ENCODE measurements at regions not wholly inside any gene's neighbourhood (a gene's known extent, or its start where the extent isn't known, plus 50 kb on each side); places are given as distances from the start of the nearest gene placed in this dataset.

- TF ChIP-seq MAFK (IDR thresholded peaks at IDR 0.05; ENCODE audit: low read depth, low read length) = no peak
- no peak for TF ChIP-seq CTCF (conservative IDR thresholded peaks at IDR 0.05; ENCODE audit: low read depth, low read length)
- TF ChIP-seq BHLHE40 (IDR thresholded peaks at IDR 0.05; ENCODE audit: low read depth, low read length) = no peak
- no peaks in the 10 kb centered on the region for H3K36me3 ChIP-seq (ENCODE audit: control insufficient read depth, insufficient read depth, low read length)
- H3K4me1 ChIP-seq (ENCODE audit: control insufficient read depth, insufficient read depth, low read length) = no peaks in the 10 kb centered on the region
- in situ Hi-C loops (cut with MboI; ENCODE audit: low sequenced_read_pairs) = no loop called here
- no peak overlapping the region for H3K4ac ChIP-seq (ENCODE audit: low read depth, low read length)
- ChIA-PET CTCF (interaction anchor here (0.6 to 1.1 kb wide), 3 partner anchors 31 to 314 kb away, joined by 3 read pairs; no protein-coding TSS in a partner anchor), POLR2A (ENCODE audit: unreplicated experiment) (no interaction called here)
- H3K9ac ChIP-seq (ENCODE audit: low read depth, low read length) = no peak overlapping the region
- dilution Hi-C loops (cut with HindIII; ENCODE audit: low sequenced_read_pairs, unreplicated experiment) = no loop called here
- H3K4me3 ChIP-seq (ENCODE audit: insufficient read depth, low read depth, low read length) = no peak overlapping the region
- ATAC-seq (ENCODE audit: low read depth) = no peak
- no peak overlapping the region for H2BK20ac ChIP-seq (ENCODE audit: low read depth, low read length)
- H4K20me1 ChIP-seq (ENCODE audit: insufficient read depth, low read length) = no peaks in the 10 kb centered on the region
- no peaks in the 10 kb centered on the region for H3K9me1 ChIP-seq (ENCODE audit: insufficient read depth, low read length)
- H4K8ac ChIP-seq (ENCODE audit: low read depth in 2 of 2, low read length in 2 of 2) = no peak overlapping the region
- no peak overlapping the region for H2AK9ac ChIP-seq (replicated peaks; ENCODE audit: low read depth, low read length, poor library complexity)
- H2BK120ac ChIP-seq (ENCODE audit: low read depth, low read length) = no peak overlapping the region
- H3K4me2 ChIP-seq (ENCODE audit: low read depth, low read length) = no peak overlapping the region
- no peak overlapping the region for H4K91ac ChIP-seq (ENCODE audit: insufficient read depth, low read depth, low read length)
- H2BK5ac ChIP-seq (ENCODE audit: low read depth, low read length, poor library complexity, severe bottlenecking) = no peak overlapping the region
- no peaks in the 10 kb centered on the region for H3K79me1 ChIP-seq (ENCODE audit: low read depth in 1 of 2, low read length in 2 of 2)
- H3K27me3 ChIP-seq (ENCODE audit: control insufficient read depth, insufficient read depth, low read length) = no peaks in the 10 kb centered on the region
- H3K23ac ChIP-seq (ENCODE audit: low read depth, low read length) = no peak overlapping the region
- H2AK5ac ChIP-seq (ENCODE audit: low read depth, low read length) = no peak overlapping the region
- BruUV-seq (replicated peaks) = no TSS peak
- no peaks in the 10 kb centered on the region for H3K9me3 ChIP-seq (ENCODE audit: control insufficient read depth, insufficient read depth, low read length)
- H4K5ac ChIP-seq (ENCODE audit: low read depth, low read length) = no peak overlapping the region
- DNase-seq = no peak
- no peak overlapping the region for H2BK15ac ChIP-seq (ENCODE audit: low read depth, low read length)
- H2AFZ ChIP-seq (replicated peaks; ENCODE audit: low read length, poor library complexity) = no peak overlapping the region
- WGBS, 2 experiments (ENCODE audit: extremely low coverage in 2 of 2, insufficient read length in 1 of 2) = 89% methylated on average over 6 of the region's 11 CpGs; no CpG with 5 or more reads in 1 of the 2 experiments
- intact Hi-C loops (cut with micrococcal nuclease) = loop anchor here (5.0 to 10.0 kb wide), 2 partner anchors 384 to 444 kb away; no protein-coding TSS in a partner anchor
- H3K56ac ChIP-seq (ENCODE audit: extremely low read depth, insufficient read depth, low read length) = no peak overlapping the region
- H3K18ac ChIP-seq (ENCODE audit: low read depth, low read length) = no peak overlapping the region
- no peak overlapping the region for H3K14ac ChIP-seq (replicated peaks; ENCODE audit: low read depth, low read length)
- H3K27ac ChIP-seq (ENCODE audit: insufficient read depth, low read length) = no peak overlapping the region
Observed at GRCh38 chr17:71080937-71081336, 911.6 kb downstream of the KCNJ2 start.

Data from IMR-90 (cell line).